ENCODE measurements at regions not wholly inside any gene's neighbourhood (a gene's known extent, or its start where the extent isn't known, plus 50 kb on each side); places are given as distances from the start of the nearest gene placed in this dataset.
"Not testable (repeated sequence)": the region's sequence is repeated elsewhere in the genome, so short reads cannot be mapped to it uniquely, and the experiment has no call there.

- DNase-seq, result no peak
- intact Hi-C loops (cut with DNase I), result no loop called here
These were observed 109.9 kb upstream of the SLC1A3 start for GRCh38 chr5:36496471-36496870.

DNA sequence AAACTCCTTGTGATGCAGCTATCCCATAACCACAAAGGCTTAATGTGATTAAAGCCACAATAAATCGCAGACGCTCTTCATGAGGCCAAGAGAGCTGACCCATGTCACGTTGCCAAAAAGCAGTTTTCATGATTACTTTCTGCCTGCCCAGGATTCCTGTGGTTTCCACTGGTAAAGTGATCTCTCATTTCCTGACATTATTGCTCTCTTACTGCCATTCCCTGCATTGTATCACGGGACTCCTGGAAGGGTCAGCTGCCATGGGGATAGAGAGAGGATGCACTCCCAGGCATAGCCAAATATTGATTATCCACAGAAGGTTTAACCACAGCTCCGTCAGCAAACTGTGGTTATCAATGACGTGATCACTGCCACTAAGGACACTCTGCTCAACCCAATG is 103.8 kb upstream of the SLC1A3 start:
- no peak for ATAC-seq
- intact Hi-C loops (cut with DNase I), result loop anchor here in 1 of 2 donors (10.0 kb wide), 2 partner anchors 88 to 192 kb away; no protein-coding TSS in a partner anchor
- DNase-seq, result no peak

More at GRCh38 chr5:36496471-36496870, 109.9 kb upstream of the SLC1A3 start:
- no peak for ATAC-seq

DNA sequence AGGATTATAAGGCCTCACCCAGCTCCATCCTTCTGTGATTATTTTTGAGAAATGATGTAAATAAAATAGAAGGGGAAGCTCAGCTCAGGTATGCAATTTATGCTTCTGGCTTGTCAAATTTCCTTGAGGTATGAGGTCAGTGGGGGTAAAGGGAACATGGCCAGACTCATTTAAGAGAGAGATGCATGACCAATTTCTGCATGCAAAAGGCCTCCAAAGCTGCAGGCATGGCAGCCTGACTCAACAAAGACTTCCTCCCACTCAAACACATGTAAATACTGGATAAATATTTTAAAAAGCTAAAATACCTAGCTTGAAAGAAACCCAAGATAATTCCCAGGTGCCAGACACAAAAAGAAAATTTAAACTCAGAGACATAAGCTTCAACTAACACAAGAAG is 101.4 kb upstream of the SLC1A3 start:
- DNase-seq, result no peak
- no peak for ATAC-seq
- intact Hi-C loops (cut with DNase I), result loop anchor here (5.0 to 10.0 kb wide), 4 partner anchors 88 to 190 kb away; no protein-coding TSS in a partner anchor

GRCh38 chr5:36507332-36507952 is 99.0 kb upstream of the SLC1A3 start:
- ATAC-seq, result peak; percentile 72 to 73
- DNase-seq, result peak; percentile 83
- intact Hi-C loops (cut with DNase I), result loop anchor here (5.0 to 10.0 kb wide), 4 partner anchors 90 to 187 kb away; no protein-coding TSS in a partner anchor

DNA sequence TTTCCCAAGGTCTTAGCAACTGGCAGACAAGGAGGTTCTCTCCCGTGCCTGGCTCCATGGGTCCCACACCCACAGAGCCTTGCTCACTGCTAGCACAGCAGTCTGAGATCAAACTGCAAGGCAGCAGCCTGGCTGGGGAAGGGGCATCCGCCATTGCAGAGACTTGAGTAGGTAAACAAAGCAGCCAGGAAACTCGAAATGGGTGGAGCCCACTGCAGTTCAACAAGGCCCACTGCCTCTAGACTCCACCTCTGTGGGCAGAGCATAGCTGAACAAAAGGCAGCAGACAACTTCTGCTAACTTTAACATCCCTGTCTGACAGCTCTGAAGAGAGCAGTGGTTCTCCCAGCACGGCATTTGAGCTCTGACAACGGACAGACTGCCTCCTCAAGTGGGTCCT is 98.1 kb upstream of the SLC1A3 start:
- ATAC-seq, DNase-seq: not testable (repeated sequence)
- intact Hi-C loops (cut with DNase I), result loop anchor here (5.0 to 10.0 kb wide), 4 partner anchors 91 to 186 kb away; no protein-coding TSS in a partner anchor

- DNase-seq; intact Hi-C loops (cut with DNase I); ATAC-seq: not testable (repeated sequence)
These were observed 92.8 kb upstream of the SLC1A3 start for GRCh38 chr5:36513647-36514046.

GRCh38 chr5:36519881-36520280 is 86.5 kb upstream of the SLC1A3 start:
- ATAC-seq (no peak), DNase-seq (no peak)
- intact Hi-C loops (cut with DNase I), result no loop called here

- ATAC-seq (no peak), DNase-seq (no peak)
- intact Hi-C loops (cut with DNase I), result no loop called here
These were observed 85.2 kb upstream of the SLC1A3 start for GRCh38 chr5:36521219-36521618.

DNA sequence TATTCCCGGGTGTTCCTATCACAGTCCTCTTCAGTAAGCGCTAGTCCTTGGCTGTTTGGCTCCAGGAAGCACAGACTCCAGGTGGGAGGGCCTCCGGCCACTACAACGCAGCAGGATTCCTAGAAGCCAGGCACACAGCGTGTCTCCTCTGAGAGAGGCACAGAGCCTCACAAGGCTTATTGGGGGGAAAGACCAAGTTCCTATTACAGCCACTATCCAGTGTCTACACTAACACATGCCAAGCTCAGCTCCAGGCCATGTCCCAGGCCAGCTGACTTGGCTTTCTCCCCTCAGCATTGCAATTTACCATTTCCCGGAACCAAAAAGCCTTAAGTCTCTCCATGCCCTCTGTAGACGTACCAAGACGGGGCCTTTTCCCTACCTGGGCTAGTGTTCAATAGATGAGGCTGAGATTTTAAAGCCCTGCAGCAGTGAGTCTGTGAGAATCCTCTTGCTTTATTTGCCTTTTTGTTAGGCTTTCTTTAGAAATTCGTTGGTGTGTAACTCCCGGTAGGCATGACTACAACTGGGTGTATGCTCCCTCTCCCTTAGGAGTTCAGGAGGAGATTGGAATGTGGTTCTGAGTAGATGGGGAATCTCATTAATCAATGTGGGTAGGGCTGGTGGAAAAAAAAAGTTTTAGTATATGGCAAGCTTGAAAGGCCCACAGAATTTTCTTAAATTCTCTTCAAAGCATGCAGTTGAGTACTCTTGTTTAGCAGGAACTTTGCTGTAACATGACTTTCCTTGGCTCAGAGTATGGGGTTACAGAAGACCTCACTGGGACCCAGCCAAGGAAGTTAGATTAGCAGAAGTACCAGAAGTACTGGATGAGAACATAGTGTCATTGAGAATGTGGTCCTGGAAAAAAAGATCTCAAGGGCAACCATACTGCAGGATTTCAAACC is 84.3 kb upstream of the SLC1A3 start:
- intact Hi-C loops (cut with DNase I), result no loop called here
- ATAC-seq, result peak; percentile 86 to 88
- peak; percentile 30 for DNase-seq

DNA sequence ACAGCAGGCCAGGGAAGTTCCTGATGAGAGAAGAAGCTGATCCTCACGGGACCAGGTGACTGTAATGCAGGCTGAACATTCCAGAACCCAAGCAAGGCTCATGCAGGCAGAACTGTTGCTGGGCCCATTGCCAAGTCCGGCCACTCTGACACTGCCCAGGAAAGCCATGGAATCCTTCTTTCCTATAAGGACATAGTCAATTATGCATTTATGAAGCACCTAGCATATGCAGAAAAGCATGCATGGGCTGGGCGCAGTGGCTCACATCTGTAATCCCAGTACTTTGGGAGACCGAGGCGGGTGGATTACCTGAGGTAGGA is 83.7 kb upstream of the SLC1A3 start:
- ATAC-seq, result no peak
- no peak for DNase-seq
- intact Hi-C loops (cut with DNase I), result no loop called here

GRCh38 chr5:36523450-36523849 is 83.0 kb upstream of the SLC1A3 start:
- intact Hi-C loops (cut with DNase I), result no loop called here
- no peak for DNase-seq
- ATAC-seq, result no peak

- intact Hi-C loops (cut with DNase I), result no loop called here
- DNase-seq (no peak), ATAC-seq (no peak)
These were observed 82.5 kb upstream of the SLC1A3 start for GRCh38 chr5:36523926-36524325.

DNA sequence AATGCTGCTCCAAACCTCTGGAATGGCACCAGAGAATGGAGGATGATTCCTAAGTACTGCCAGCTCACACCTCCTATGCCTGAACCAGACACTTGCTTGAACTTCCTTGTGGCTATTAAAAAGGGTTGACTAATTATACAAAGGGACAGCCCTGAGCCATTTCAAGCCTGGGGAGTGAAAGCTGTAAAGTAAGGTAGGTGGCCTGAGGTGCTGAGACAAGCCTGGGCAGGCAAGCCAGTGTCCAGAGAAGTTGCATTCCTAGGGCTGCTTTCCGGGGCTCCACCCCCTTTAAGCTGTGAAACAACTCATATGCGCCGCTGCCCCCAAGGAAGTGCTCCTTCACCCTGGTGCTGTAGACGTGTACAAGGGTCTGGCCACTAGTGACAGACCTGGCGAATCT is 79.9 kb upstream of the SLC1A3 start:
- no peak for DNase-seq
- intact Hi-C loops (cut with DNase I), result no loop called here
- ATAC-seq, result no peak

DNA sequence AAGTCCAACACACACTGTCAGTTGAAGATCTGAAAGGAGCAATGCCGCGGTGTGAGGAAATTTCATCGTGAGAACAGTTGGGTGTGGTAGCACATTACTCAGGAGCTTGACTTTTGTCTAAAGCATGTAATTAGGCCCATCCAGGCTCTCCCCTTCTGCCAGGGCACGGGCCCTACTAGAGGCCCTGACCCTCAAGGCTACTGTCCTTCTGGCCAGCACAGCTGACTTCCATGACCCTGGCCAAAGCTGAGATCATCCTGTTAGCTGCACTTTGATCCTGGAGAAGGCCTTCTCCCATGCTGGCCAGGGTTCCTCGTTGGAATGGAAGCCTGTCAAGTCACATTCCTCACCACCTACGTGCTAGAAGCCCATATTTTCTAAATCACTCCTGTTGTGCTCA is 77.8 kb upstream of the SLC1A3 start:
- no peak for DNase-seq
- no peak for ATAC-seq
- intact Hi-C loops (cut with DNase I), result no loop called here

- ATAC-seq (no peak), DNase-seq (no peak)
- intact Hi-C loops (cut with DNase I), result no loop called here
These were observed 77.3 kb upstream of the SLC1A3 start for GRCh38 chr5:36529142-36529541.

- intact Hi-C loops (cut with DNase I), result no loop called here
- DNase-seq (no peak), ATAC-seq (no peak)
These were observed 76.2 kb upstream of the SLC1A3 start for GRCh38 chr5:36530215-36530614.

GRCh38 chr5:36531401-36531800 is 75.0 kb upstream of the SLC1A3 start:
- ATAC-seq (no peak), DNase-seq (no peak)
- intact Hi-C loops (cut with DNase I), result no loop called here

- intact Hi-C loops (cut with DNase I), result no loop called here
- ATAC-seq (peak; percentile 72 to 83), DNase-seq (peak; percentile 27)
These were observed 71.0 kb upstream of the SLC1A3 start for GRCh38 chr5:36535378-36535777.

- DNase-seq (no peak), ATAC-seq (no peak)
- intact Hi-C loops (cut with DNase I), result no loop called here
These were observed 70.4 kb upstream of the SLC1A3 start for GRCh38 chr5:36535859-36536615.

DNA sequence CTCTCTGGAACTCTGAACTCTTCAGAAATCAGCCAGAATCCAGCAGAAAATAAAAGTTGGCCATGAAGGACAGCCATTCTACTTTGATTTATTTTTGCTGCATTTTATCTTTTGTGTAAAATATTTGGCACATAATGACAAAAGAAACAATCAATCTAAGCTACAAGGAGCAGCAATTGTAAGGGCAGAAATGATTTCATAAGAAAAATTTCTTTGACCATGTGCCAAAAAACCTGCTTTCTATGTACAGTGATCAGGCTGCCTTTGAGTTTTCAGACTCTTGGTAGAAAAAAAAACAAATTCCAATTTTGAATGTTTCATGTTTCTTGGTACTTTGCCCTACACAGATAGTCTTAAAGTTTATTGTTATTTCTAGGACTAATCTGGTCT is 69.8 kb upstream of the SLC1A3 start:
- DNase-seq, result no peak
- intact Hi-C loops (cut with DNase I), result no loop called here
- no peak for ATAC-seq

Data from left cardiac atrium (tissue), 4 donors.